OCI-LY1 (cell line): ENCODE measurements at regions not wholly inside any gene's neighbourhood (a gene's known extent, or its start where the extent isn't known, plus 50 kb on each side); places are given as distances from the start of the nearest gene placed in this dataset.
"Not testable (repeated sequence)": the region's sequence is repeated elsewhere in the genome, so short reads cannot be mapped to it uniquely, and the experiment has no call there.

Source experiments
- H2AFZ ChIP-seq: fragments of 200-600 bp; sonication (generic), shearing (Covaris generic); 2 replicates; pipeline ENCODE4 v1.6.0; 2014; ENCODE audit warnings: antibody characterized with exemption, mild to moderate bottlenecking, low read length
- H3F3A ChIP-seq: fragments of 200-600 bp; sonication (generic), shearing (Covaris generic); 2 replicates; pipeline ENCODE4 v1.6.0; 2014; ENCODE audit warnings: mild to moderate bottlenecking, antibody characterized with exemption, low read length, moderate library complexity; ENCODE audit not compliant: insufficient read depth
- H3K27ac ChIP-seq: fragments of 200-600 bp; sonication (generic); 2 replicates; pipeline ENCODE4 v1.5.1; 2014; ENCODE audit warnings: low read length, mixed run types, mild to moderate bottlenecking, low read depth; ENCODE audit not compliant: poor library complexity, severe bottlenecking
- H3K27me3 ChIP-seq: fragments of 200-600 bp; sonication (generic); 2 replicates; pipeline ENCODE4 v1.6.0; 2014; ENCODE audit warnings: antibody characterized with exemption, mild to moderate bottlenecking, low read length, moderate library complexity; ENCODE audit not compliant: insufficient read depth
- H3K36me3 ChIP-seq: fragments of 200-600 bp; sonication (generic); 2 replicates; pipeline ENCODE4 v1.6.1; 2014; ENCODE audit warnings: mild to moderate bottlenecking, antibody characterized with exemption, low read length, moderate library complexity, mixed read lengths; ENCODE audit not compliant: insufficient read depth
- H3K4me1 ChIP-seq: fragments of 200-600 bp; sonication (generic); 2 replicates; pipeline ENCODE4 v1.5.1; 2014; ENCODE audit warnings: mild to moderate bottlenecking, low read length, moderate library complexity; ENCODE audit not compliant: insufficient read depth, severe bottlenecking
- H3K4me2 ChIP-seq: fragments of 200-600 bp; sonication (generic), shearing (Covaris generic); 2 replicates; pipeline ENCODE4 v1.6.1; 2014; ENCODE audit warnings: low read length
- H3K4me3 ChIP-seq: fragments of 200-600 bp; sonication (generic); 2 replicates; pipeline ENCODE4 v1.5.1; 2014; ENCODE audit warnings: low read length, low read depth, mild to moderate bottlenecking, mixed read lengths; ENCODE audit not compliant: poor library complexity, severe bottlenecking
- H3K79me2 ChIP-seq: fragments of 200-600 bp; shearing (Covaris generic); 2 replicates; pipeline ENCODE4 v1.6.1; 2016; ENCODE audit warnings: mixed run types, low read length, mixed read lengths; ENCODE audit not compliant: insufficient read depth
- H3K9ac ChIP-seq: fragments of 200-600 bp; sonication (generic), shearing (Covaris generic); 2 replicates; pipeline ENCODE4 v1.6.1; 2014; ENCODE audit warnings: mild to moderate bottlenecking, low read length, mixed read lengths
- H3K9me2 ChIP-seq: fragments of 200-600 bp; sonication (generic), shearing (Covaris generic); 2 replicates; pipeline ENCODE4 v1.6.1; 2014; ENCODE audit warnings: low read depth, mild to moderate bottlenecking, low read length, mixed read lengths
- H3K9me3 ChIP-seq: fragments of 200-600 bp; shearing (Covaris generic); 2 replicates; pipeline ENCODE4 v1.6.1; 2014; ENCODE audit warnings: low read length, mixed read lengths
- H4K20me1 ChIP-seq: fragments of 200-600 bp; sonication (generic), shearing (Covaris generic); 2 replicates; pipeline ENCODE4 v1.6.0; 2016; ENCODE audit warnings: mild to moderate bottlenecking, low read length; ENCODE audit not compliant: insufficient read depth
- CTCF ChIP-seq: fragments of 200-600 bp; sonication (generic), shearing (Covaris generic); IDR thresholded peaks from 2 replicates; pipeline ENCODE4 v1.5.1; 2017; ENCODE audit warnings: mild to moderate bottlenecking, antibody characterized with exemption, low read length, moderate library complexity, mixed read lengths
- EZH2 ChIP-seq: fragments of 200-600 bp; sonication (generic), shearing (Covaris generic); IDR thresholded peaks from 2 replicates; pipeline ENCODE4 v1.8.0; 2017; ENCODE audit warnings: borderline replicate concordance, mixed run types, mild to moderate bottlenecking, antibody characterized with exemption, low read length, moderate library complexity, mixed read lengths

GRCh38 chr3:178343433-178344038 is 192.7 kb upstream of the KCNMB2 start:
- H3K4me2 ChIP-seq = no peak overlapping the region
- H3K9me2 ChIP-seq = no peaks in the 10 kb centered on the region
- no peak for TF ChIP-seq EZH2
- no peak for TF ChIP-seq CTCF
- no peaks in the 10 kb centered on the region for H3K4me1 ChIP-seq
- H3K4me3 ChIP-seq = no peak overlapping the region
- no peak overlapping the region for H3K27ac ChIP-seq
- no peaks in the 10 kb centered on the region for H3K27me3 ChIP-seq
- no peak overlapping the region for H3K9ac ChIP-seq
- no peaks in the 10 kb centered on the region for H3F3A ChIP-seq
- no peaks in the 10 kb centered on the region for H3K36me3 ChIP-seq
- no peaks in the 10 kb centered on the region for H3K9me3 ChIP-seq
- no peaks in the 10 kb centered on the region for H4K20me1 ChIP-seq
- no peak overlapping the region for H2AFZ ChIP-seq
- H3K79me2 ChIP-seq = no peaks in the 10 kb centered on the region

GRCh38 chr3:178345944-178346343 is 190.3 kb upstream of the KCNMB2 start:
- H2AFZ ChIP-seq = no peak overlapping the region
- H3K4me1 ChIP-seq = no peaks in the 10 kb centered on the region
- H3K79me2 ChIP-seq = no peaks in the 10 kb centered on the region
- H3K4me3 ChIP-seq = no peak overlapping the region
- H3K9me3 ChIP-seq = no peaks in the 10 kb centered on the region
- no peaks in the 10 kb centered on the region for H3K27me3 ChIP-seq
- no peaks in the 10 kb centered on the region for H3K9me2 ChIP-seq
- no peaks in the 10 kb centered on the region for H4K20me1 ChIP-seq
- no peaks in the 10 kb centered on the region for H3F3A ChIP-seq
- no peak overlapping the region for H3K4me2 ChIP-seq
- no peak overlapping the region for H3K9ac ChIP-seq
- no peak overlapping the region for H3K27ac ChIP-seq
- TF ChIP-seq EZH2 (no peak), CTCF (no peak)
- H3K36me3 ChIP-seq = no peaks in the 10 kb centered on the region

GRCh38 chr3:178348561-178349217 is 187.5 kb upstream of the KCNMB2 start:
- not testable (repeated sequence) for H3K27ac ChIP-seq, H3K27me3 ChIP-seq, H2AFZ ChIP-seq, H3K4me2 ChIP-seq, H3K9me2 ChIP-seq, H3K79me2 ChIP-seq, H3K36me3 ChIP-seq, H3K4me3 ChIP-seq, H3K9me3 ChIP-seq, H3K4me1 ChIP-seq, H3F3A ChIP-seq, H4K20me1 ChIP-seq, H3K9ac ChIP-seq

GRCh38 chr3:178349218-178349596 is 187.0 kb upstream of the KCNMB2 start:
- H3K9ac ChIP-seq, H3K79me2 ChIP-seq, H3K9me2 ChIP-seq, H2AFZ ChIP-seq, H3K4me3 ChIP-seq, H3K4me1 ChIP-seq, H3F3A ChIP-seq, H3K27ac ChIP-seq, H3K27me3 ChIP-seq, H4K20me1 ChIP-seq, H3K4me2 ChIP-seq, H3K9me3 ChIP-seq, H3K36me3 ChIP-seq: not testable (repeated sequence)
